ENCODE measurements at regions not wholly inside any gene's neighbourhood (a gene's known extent, or its start where the extent isn't known, plus 50 kb on each side); places are given as distances from the start of the nearest gene placed in this dataset.

DNA sequence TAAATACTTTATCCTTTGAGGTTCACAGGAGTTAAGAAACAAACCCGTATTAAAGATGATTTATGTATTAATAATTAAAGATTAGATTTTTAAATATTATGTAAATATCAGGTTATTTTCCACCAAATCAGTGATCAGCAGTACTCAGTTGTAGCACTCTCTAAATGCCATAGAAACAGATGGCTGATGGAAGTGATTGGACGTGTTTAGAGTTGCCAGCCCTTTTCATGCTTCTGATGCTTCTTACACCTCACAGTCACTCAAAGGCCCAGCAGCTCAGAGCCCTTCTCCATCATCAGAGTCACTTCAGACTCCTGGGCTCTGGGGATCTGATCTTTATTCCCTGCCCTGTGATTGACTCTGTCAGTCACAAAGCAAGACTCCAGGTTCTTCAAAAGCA is 170.1 kb upstream of the PGRMC2 start:
- Mint-ChIP-seq H3K27me3 (ENCODE audit: insufficient read depth) (no peaks in the 10 kb centered on the region), H3K4me1 (ENCODE audit: low read depth) (peaks cover 31% of the 10 kb centered on the region), H3K9me3 (no peaks in the 10 kb centered on the region), H3K36me3 (ENCODE audit: low read depth) (no peaks in the 10 kb centered on the region), H3K27ac (no peak overlapping the region), H3K4me3 (no peak overlapping the region)
- DNase-seq = no peak
- TF ChIP-seq, protein P1, sequence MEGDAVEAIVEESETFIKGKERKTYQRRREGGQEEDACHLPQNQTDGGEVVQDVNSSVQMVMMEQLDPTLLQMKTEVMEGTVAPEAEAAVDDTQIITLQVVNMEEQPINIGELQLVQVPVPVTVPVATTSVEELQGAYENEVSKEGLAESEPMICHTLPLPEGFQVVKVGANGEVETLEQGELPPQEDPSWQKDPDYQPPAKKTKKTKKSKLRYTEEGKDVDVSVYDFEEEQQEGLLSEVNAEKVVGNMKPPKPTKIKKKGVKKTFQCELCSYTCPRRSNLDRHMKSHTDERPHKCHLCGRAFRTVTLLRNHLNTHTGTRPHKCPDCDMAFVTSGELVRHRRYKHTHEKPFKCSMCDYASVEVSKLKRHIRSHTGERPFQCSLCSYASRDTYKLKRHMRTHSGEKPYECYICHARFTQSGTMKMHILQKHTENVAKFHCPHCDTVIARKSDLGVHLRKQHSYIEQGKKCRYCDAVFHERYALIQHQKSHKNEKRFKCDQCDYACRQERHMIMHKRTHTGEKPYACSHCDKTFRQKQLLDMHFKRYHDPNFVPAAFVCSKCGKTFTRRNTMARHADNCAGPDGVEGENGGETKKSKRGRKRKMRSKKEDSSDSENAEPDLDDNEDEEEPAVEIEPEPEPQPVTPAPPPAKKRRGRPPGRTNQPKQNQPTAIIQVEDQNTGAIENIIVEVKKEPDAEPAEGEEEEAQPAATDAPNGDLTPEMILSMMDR (IDR thresholded peaks at IDR 0.05) = no peak

DNA sequence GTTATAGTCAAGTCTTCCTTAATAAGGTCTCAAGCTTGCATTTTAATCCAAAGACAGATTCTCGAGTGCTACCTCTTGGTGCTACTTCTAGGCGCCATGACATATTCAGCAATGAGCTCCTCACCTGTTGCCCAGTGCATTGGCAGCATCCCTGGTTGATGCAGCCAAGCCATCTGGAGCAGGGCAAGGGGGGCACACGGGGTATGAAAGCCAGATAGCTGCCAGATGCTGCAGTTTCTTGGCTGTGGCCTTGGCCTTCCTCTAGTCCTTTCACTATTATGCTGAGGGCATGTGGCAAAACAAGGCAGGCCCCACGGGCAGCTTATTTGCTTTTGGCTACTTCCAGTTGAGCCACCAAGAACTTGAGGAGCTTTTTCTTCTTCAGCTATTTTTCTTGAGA is 168.6 kb upstream of the PGRMC2 start:
- H3K9me3 Mint-ChIP-seq = no peaks in the 10 kb centered on the region
- no peaks in the 10 kb centered on the region for H3K27me3 Mint-ChIP-seq (ENCODE audit: insufficient read depth)
- TF ChIP-seq, protein P1 (IDR thresholded peaks at IDR 0.05) = no peak
- no peaks in the 10 kb centered on the region for H3K36me3 Mint-ChIP-seq (ENCODE audit: low read depth)
- no peak overlapping the region for H3K27ac Mint-ChIP-seq
- H3K4me1 Mint-ChIP-seq (ENCODE audit: low read depth) = peaks cover 43% of the 10 kb centered on the region
- no peak for DNase-seq
- no peak overlapping the region for H3K4me3 Mint-ChIP-seq

DNA sequence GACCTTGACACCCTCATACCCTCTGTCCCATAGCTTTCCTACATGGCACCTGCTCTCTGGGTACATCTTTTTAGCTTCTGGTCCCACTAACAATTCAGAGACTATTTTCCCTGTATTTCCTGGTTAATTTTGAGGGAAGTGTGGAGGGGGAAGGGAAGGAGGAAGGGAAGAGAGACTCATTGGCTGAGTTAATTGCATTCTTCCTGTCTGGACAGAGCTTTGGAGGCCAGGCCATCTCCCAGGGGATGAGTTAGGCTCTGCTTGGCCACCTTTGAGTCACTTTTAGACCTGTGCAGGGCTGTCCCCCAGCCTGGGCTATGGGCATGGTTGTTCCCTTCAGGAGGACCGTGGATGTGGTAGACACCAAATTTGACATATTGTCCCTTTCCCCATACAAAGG is 167.9 kb upstream of the PGRMC2 start:
- TF ChIP-seq, protein P1 (IDR thresholded peaks at IDR 0.05) = no peak
- H3K27me3 Mint-ChIP-seq (ENCODE audit: insufficient read depth) = no peaks in the 10 kb centered on the region
- H3K4me3 Mint-ChIP-seq = no peak overlapping the region
- H3K9me3 Mint-ChIP-seq = no peaks in the 10 kb centered on the region
- no peaks in the 10 kb centered on the region for H3K36me3 Mint-ChIP-seq (ENCODE audit: low read depth)
- H3K4me1 Mint-ChIP-seq (ENCODE audit: low read depth) = peaks cover 50% of the 10 kb centered on the region
- peak overlapping the region; percentile 74; the same call in 1 of the 2 replicates for H3K27ac Mint-ChIP-seq
- DNase-seq = no peak

DNA sequence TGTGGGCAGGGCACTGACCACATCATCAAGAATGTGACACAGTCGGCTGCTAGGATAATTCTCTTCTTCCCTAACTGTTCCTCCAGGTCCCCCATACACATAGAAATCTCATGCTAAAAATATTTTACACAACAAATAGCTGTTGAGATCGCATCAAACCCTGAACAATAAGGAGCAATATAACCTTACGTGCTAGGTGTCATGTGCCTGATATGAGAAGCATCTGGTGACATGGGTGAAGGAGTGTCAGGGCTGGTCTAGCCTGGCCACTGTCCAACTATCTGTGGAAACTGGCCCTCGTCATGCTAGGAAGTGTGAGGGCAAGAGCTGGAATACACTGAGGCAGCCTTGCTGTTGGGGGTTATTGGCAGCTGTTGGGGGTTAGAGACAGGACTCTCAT is 167.3 kb upstream of the PGRMC2 start:
- Mint-ChIP-seq H3K4me3 (peak overlapping the region; percentile 61), H3K27ac (peak overlapping the region; percentile 74), H3K4me1 (ENCODE audit: low read depth) (peaks cover 56% of the 10 kb centered on the region), H3K27me3 (ENCODE audit: insufficient read depth) (no peaks in the 10 kb centered on the region), H3K36me3 (ENCODE audit: low read depth) (no peaks in the 10 kb centered on the region), H3K9me3 (no peaks in the 10 kb centered on the region)
- no peak for DNase-seq
- TF ChIP-seq, protein P1 (IDR thresholded peaks at IDR 0.05) = no peak

DNA sequence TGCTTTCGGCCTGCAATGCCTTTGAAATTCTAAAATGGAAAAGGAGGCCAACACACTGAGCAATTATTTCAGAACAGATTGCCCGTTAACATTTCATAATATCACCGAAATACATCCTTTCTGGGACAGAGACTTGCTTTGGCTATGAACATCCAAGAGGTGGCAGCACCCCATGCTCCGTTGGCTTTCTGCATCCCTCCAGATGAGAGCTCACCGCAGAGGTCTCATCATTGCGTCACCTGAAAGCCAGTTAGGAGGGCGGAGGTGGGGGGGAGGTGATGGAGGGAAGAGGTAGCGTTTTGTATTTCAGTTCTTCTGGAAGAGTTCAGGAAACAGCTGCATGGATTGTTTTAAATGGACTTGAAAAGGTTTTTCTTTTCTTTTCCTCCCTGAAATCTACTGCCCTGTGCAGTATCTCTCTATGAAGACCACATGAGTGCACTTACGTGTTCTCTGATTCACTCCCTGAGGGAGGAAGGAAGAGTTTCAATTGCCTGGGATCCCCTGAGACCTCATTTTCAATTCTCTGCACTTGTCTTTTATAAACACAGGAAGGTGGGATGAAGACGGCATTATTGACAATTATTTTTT is 166.8 kb upstream of the PGRMC2 start:
- peak; percentile 89 for DNase-seq
- peaks cover 60% of the 10 kb centered on the region for H3K4me1 Mint-ChIP-seq (ENCODE audit: low read depth)
- H3K27ac Mint-ChIP-seq = peak overlapping the region; percentile 74
- no peaks in the 10 kb centered on the region for H3K9me3 Mint-ChIP-seq
- H3K4me3 Mint-ChIP-seq = peak overlapping the region; percentile 61
- H3K27me3 Mint-ChIP-seq (ENCODE audit: insufficient read depth) = no peaks in the 10 kb centered on the region
- no peaks in the 10 kb centered on the region for H3K36me3 Mint-ChIP-seq (ENCODE audit: low read depth)
- TF ChIP-seq, protein P1 (IDR thresholded peaks at IDR 0.05) = peak; percentile 90

DNA sequence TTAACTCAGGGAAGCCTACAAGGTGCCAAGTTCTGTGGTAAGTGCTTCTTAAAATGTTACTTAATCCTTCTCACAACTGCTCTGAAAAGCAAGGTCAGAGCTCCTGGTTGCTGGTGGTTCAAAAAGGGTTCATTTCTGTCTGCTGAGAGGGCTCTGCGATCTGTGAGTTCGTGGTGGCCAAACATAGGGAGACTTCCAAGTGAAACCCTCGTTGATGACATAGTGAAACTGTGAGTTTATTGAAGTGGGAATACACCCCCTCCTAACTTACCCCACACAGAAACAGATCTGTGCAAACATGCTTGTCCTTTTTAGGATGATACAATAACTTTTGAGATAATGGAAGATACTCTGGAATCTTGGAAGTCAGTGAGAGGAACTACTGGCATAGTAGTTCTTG is 164.8 kb upstream of the PGRMC2 start:
- no peak for DNase-seq
- no peak overlapping the region for H3K27ac Mint-ChIP-seq

More for the DNA sequence above, 164.8 kb upstream of the PGRMC2 start:
- peaks cover 65% of the 10 kb centered on the region for H3K4me1 Mint-ChIP-seq (ENCODE audit: low read depth)
- no peaks in the 10 kb centered on the region for H3K36me3 Mint-ChIP-seq (ENCODE audit: low read depth)
- no peaks in the 10 kb centered on the region for H3K27me3 Mint-ChIP-seq (ENCODE audit: insufficient read depth)
- no peaks in the 10 kb centered on the region for H3K9me3 Mint-ChIP-seq
- no peak overlapping the region for H3K4me3 Mint-ChIP-seq
- TF ChIP-seq, protein P1 (IDR thresholded peaks at IDR 0.05) = no peak

Data from HFFc6 (cell line).